PC-3 (cell line): ENCODE measurements at regions not wholly inside any gene's neighbourhood (a gene's known extent, or its start where the extent isn't known, plus 50 kb on each side); places are given as distances from the start of the nearest gene placed in this dataset.

Experiments used
- ATAC-seq: fragments of 200-7000 bp; cut with Tn5 transposase; 2 replicates; pipeline ENCODE4 v1.9.1; 2020; ENCODE audit warnings: mild to moderate bottlenecking, moderate library complexity
- BruUV-seq: library from RNA; stranded (reverse); fragments of 400-500 nt; replicated peaks from 2 replicates; lab custom pipeline; 2021; lab: Mats Ljungman, UMichigan
- CTCF ChIA-PET: fragments of 300-600 bp; sonication (Branson Sonifier 250); formaldehyde crosslinking; loops from one replicate; lab custom pipeline; 2022; ENCODE audit warnings: antibody characterized with exemption; lab: Charles Lee
- POLR2A ChIA-PET: fragments of 300-600 bp; sonication (Branson Sonifier 250); formaldehyde crosslinking; loops from one replicate; lab custom pipeline; 2022; ENCODE audit warnings: antibody characterized with exemption; ENCODE audit not compliant: unreplicated experiment; lab: Charles Lee
- DNase-seq: peaks from one replicate; pipeline ENCODE4 v3.0.0-alpha.2; 2015
- H2AFZ ChIP-seq: fragments of 300-600 bp; sonication (generic); 2 replicates; pipeline ENCODE4 v1.6.0; 2016; ENCODE audit warnings: antibody characterized with exemption, low read length
- H3F3A ChIP-seq: fragments of 300-600 bp; sonication (generic); one replicate; pipeline ENCODE4 v1.6.0; 2017; ENCODE audit warnings: antibody characterized with exemption, low read length, control low read depth, mild to moderate bottlenecking; ENCODE audit not compliant: unreplicated experiment
- H3K27ac ChIP-seq: fragments of 300-600 bp; sonication (generic); 2 replicates; pipeline ENCODE4 v1.5.1; 2016; ENCODE audit warnings: mild to moderate bottlenecking, low read length
- H3K27me3 ChIP-seq: fragments of 300-600 bp; sonication (generic); 2 replicates; pipeline ENCODE4 v1.6.1; 2016; ENCODE audit warnings: low read length, mixed read lengths
- H3K36me3 ChIP-seq: fragments of 300-600 bp; sonication (generic); 2 replicates; pipeline ENCODE4 v1.6.1; 2016; ENCODE audit warnings: low read depth, mixed run types, low read length, mixed read lengths
- H3K4me1 ChIP-seq: fragments of 300-600 bp; sonication (generic); 2 replicates; pipeline ENCODE4 v1.5.1; 2016; ENCODE audit warnings: low read length; ENCODE audit not compliant: insufficient read depth
- H3K4me2 ChIP-seq: fragments of 300-600 bp; sonication (generic); 2 replicates; pipeline ENCODE4 v1.6.0; 2016; ENCODE audit warnings: low read length
- H3K4me3 ChIP-seq: fragments of 300-600 bp; sonication (generic); 2 replicates; pipeline ENCODE4 v1.5.1; 2016; ENCODE audit warnings: mild to moderate bottlenecking, low read length, mixed read lengths
- H3K79me2 ChIP-seq: fragments of 300-600 bp; sonication (generic); 2 replicates; pipeline ENCODE4 v1.6.1; 2017; ENCODE audit warnings: low read length, mixed read lengths
- H3K9ac ChIP-seq: fragments of 300-600 bp; sonication (generic); 2 replicates; pipeline ENCODE4 v1.6.0; 2016; ENCODE audit warnings: mild to moderate bottlenecking, low read length
- H3K9me2 ChIP-seq: fragments of 300-600 bp; sonication (generic); replicated peaks from 2 replicates; pipeline ENCODE4 v1.6.1; 2016; ENCODE audit warnings: mixed run types, low read length, mixed read lengths
- H3K9me3 ChIP-seq: fragments of 300-600 bp; sonication (generic); 2 replicates; pipeline ENCODE4 v1.6.1; 2016; ENCODE audit warnings: low read length, mixed read lengths
- H4K20me1 ChIP-seq: fragments of 300-600 bp; sonication (generic); 2 replicates; pipeline ENCODE4 v1.6.1; 2016; ENCODE audit warnings: low read length, mixed read lengths
- CTCF ChIP-seq: fragments of 300-600 bp; sonication (generic); conservative IDR thresholded peaks from 2 replicates; pipeline ENCODE4 v1.5.1; 2017; ENCODE audit warnings: antibody characterized with exemption, low read depth, mild to moderate bottlenecking, low read length
- EZH2 ChIP-seq: fragments of 300-600 bp; sonication (generic); IDR thresholded peaks from one replicate; pipeline ENCODE4 v1.6.1; 2017; ENCODE audit warnings: antibody characterized with exemption, mild to moderate bottlenecking, low read length; ENCODE audit not compliant: unreplicated experiment
- EZH2phosphoT487 ChIP-seq: fragments of 300-600 bp; sonication (generic); IDR thresholded peaks from 2 replicates; pipeline ENCODE4 v1.6.1; 2018; ENCODE audit warnings: mild to moderate bottlenecking, antibody characterized with exemption, low read length, borderline replicate concordance
- intact Hi-C: fragments of 100-400 bp; cut with micrococcal nuclease; formaldehyde crosslinking; loops from 2 replicates; pipeline ENCODE4 v1.9.0; 2023

- Histone ChIP-seq H3K4me3 (peak overlapping the region; percentile 56), H3K79me2 (no peaks in the 10 kb centered on the region), H3K36me3 (no peaks in the 10 kb centered on the region), H3K9me2 (peaks cover 6% of the 10 kb centered on the region; the same call in 1 of the 2 replicates), H3K27ac (no peak overlapping the region), H3F3A (no peaks in the 10 kb centered on the region), H3K4me1 (peaks cover 14% of the 10 kb centered on the region), H3K4me2 (peak overlapping the region; percentile 76), H4K20me1 (no peaks in the 10 kb centered on the region), H3K9ac (0 out of 2 replicates have a peak overlapping the region, but pooled peaks have one; percentile 1), H2AFZ (peak overlapping the region; percentile 72), H3K9me3 (no peaks in the 10 kb centered on the region), H3K27me3 (no peaks in the 10 kb centered on the region)
- ATAC-seq, result peak; percentile 99
- intact Hi-C loops, result loop anchor here (2.0 to 10.0 kb wide), 3 partner anchors 68 to 420 kb away; no protein-coding TSS in a partner anchor
- POLR2A ChIA-PET, result no interaction called here
- no peak for TF ChIP-seq EZH2phosphoT487
- TF ChIP-seq CTCF, result peak; percentile 68
- no peak for TF ChIP-seq EZH2
- CTCF ChIA-PET, result no interaction called here
- DNase-seq, result peak; percentile 80
- no TSS peak for BruUV-seq
These were observed 372.7 kb downstream of the FBXO15 start for GRCh38 chr18:73774811-73775509.

DNA sequence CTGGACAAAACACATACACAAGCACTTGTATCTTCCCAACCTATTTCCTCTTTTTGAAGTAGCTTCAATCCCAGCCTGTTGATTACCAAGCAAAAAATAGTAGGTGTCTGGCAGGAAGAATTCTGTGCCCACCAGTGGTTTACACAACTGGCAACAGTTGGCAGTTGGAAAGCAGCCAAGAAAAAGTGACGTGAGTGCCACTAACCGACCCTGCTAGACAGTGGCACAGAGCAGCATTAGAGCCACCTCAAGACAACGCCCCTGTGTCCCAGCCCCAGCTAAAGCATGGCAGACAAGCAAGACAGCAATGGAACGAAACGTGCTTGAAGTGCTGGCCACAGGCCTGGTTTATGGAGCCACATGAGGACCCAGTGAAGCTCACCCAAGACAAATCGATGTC is 379.6 kb downstream of the FBXO15 start:
- Histone ChIP-seq H3F3A (no peaks in the 10 kb centered on the region), H3K36me3 (no peaks in the 10 kb centered on the region), H3K9me2 (no peaks in the 10 kb centered on the region), H4K20me1 (no peaks in the 10 kb centered on the region), H3K4me2 (no peak overlapping the region), H3K4me1 (no peaks in the 10 kb centered on the region), H3K4me3 (no peak overlapping the region), H2AFZ (no peak overlapping the region), H3K27me3 (no peaks in the 10 kb centered on the region), H3K9ac (no peak overlapping the region), H3K79me2 (no peaks in the 10 kb centered on the region), H3K27ac (no peak overlapping the region), H3K9me3 (no peaks in the 10 kb centered on the region)
- no peak for TF ChIP-seq EZH2phosphoT487
- no peak for TF ChIP-seq CTCF
- no peak for TF ChIP-seq EZH2
- ATAC-seq (no peak), DNase-seq (no peak)
- ChIA-PET CTCF (no interaction called here), POLR2A (no interaction called here)
- intact Hi-C loops, result no loop called here
- BruUV-seq, result no TSS peak

- ChIA-PET POLR2A (no interaction called here), CTCF (no interaction called here)
- no peak for TF ChIP-seq EZH2phosphoT487
- no peak for TF ChIP-seq EZH2
- no peak for DNase-seq
- Histone ChIP-seq H3K27me3 (no peaks in the 10 kb centered on the region), H3K9ac (no peak overlapping the region), H3K36me3 (no peaks in the 10 kb centered on the region), H3K9me3 (no peaks in the 10 kb centered on the region), H3K27ac (no peak overlapping the region), H4K20me1 (no peaks in the 10 kb centered on the region), H2AFZ (no peak overlapping the region), H3K4me1 (no peaks in the 10 kb centered on the region), H3K79me2 (no peaks in the 10 kb centered on the region), H3K4me3 (no peak overlapping the region), H3K9me2 (no peaks in the 10 kb centered on the region), H3K4me2 (no peak overlapping the region), H3F3A (no peaks in the 10 kb centered on the region)
- ATAC-seq, result no peak
- no TSS peak for BruUV-seq
- intact Hi-C loops, result no loop called here
These were observed 380.6 kb downstream of the FBXO15 start for GRCh38 chr18:73766910-73767515.
